Transverse colon (tissue), 4 donors: ENCODE measurements at regions not wholly inside any gene's neighbourhood (a gene's known extent, or its start where the extent isn't known, plus 50 kb on each side); places are given as distances from the start of the nearest gene placed in this dataset.

ENCODE experiments used
- DNase-seq: peaks from one replicate; pipeline ENCODE4 v3.0.0-alpha.2; 2019
- H3K27ac ChIP-seq, 4 donors: fragments of 200-600 bp; sonication (generic); 2 replicates each; pipeline ENCODE4 v1.5.1; 2016 to 2018; ENCODE audit warnings: inconsistent platforms in 4 of 4
- H3K27me3 ChIP-seq: fragments of 200-600 bp; sonication (generic); 2 replicates; pipeline ENCODE4 v1.5.1; 2017; ENCODE audit warnings: inconsistent platforms
- H3K36me3 ChIP-seq, 4 donors: fragments of 200-600 bp; sonication (generic); 2 replicates each; pipeline ENCODE4 v1.5.1; 2017 to 2019; ENCODE audit warnings: inconsistent platforms in 4 of 4
- H3K4me1 ChIP-seq, 4 donors: fragments of 200-600 bp; sonication (generic); 2 replicates each; pipeline ENCODE4 v1.5.1; 2017 to 2020; ENCODE audit warnings: inconsistent platforms in 4 of 4
- H3K4me3 ChIP-seq, 4 donors: fragments of 200-600 bp; sonication (generic); 1 replicate in 1 of 4; 2 replicates in 3 of 4; pipeline versions ENCODE4 v1.5.1 to v1.6.1; 2017 to 2019; ENCODE audit warnings: inconsistent platforms in 4 of 4
- H3K9me3 ChIP-seq, 2 donors: fragments of 200-600 bp; sonication (generic); 2 replicates each; pipeline ENCODE4 v1.5.1; 2017 to 2019; ENCODE audit warnings: inconsistent platforms in 2 of 2
- CTCF ChIP-seq, 5 experiments: fragments of 200-600 bp in 3 of 5; fragments of 450-650 bp in 2 of 5; sonication (generic) in 3 of 5; IDR thresholded peaks; 1 replicate in 2 of 5; 2 replicates in 3 of 5; pipeline ENCODE4 v1.5.1; 2016 to 2017; ENCODE audit warnings: antibody characterized with exemption in 5 of 5, inconsistent platforms in 3 of 5, mild to moderate bottlenecking in 2 of 5, moderate library complexity in 1 of 5
- EP300 ChIP-seq: sonication (generic); formaldehyde crosslinking; IDR thresholded peaks from one replicate; pipeline ENCODE4 v1.6.1; 2017; ENCODE audit warnings: antibody characterized with exemption, low read depth
- POLR2A ChIP-seq: fragments of 450-650 bp; IDR thresholded peaks from one replicate; pipeline ENCODE4 v1.6.1; 2016; ENCODE audit warnings: antibody characterized with exemption, mild to moderate bottlenecking, moderate library complexity
- POLR2AphosphoS5 ChIP-seq, 3 donors: sonication (generic); formaldehyde crosslinking; IDR thresholded peaks; one replicate each; pipeline ENCODE4 v1.6.1; 2016; ENCODE audit warnings: antibody characterized with exemption in 3 of 3
- WGBS, 2 donors: methylation state at CpG; one replicate each; pipeline ENCODE4 v1.1.5; 2018; ENCODE audit warnings: low coverage in 1 of 2; 5-methylcytosine and 5-hydroxymethylcytosine counted together
- in situ Hi-C, 4 donors: fragments of 200-750 bp; cut with MboI; loops; one replicate each; pipeline versions ENCODE4 v1.15.0 to v1.15.1; 2017; ENCODE audit warnings: low sequenced_read_pairs in 3 of 4, low pct_ligation_motif_present in 1 of 4, low pct_unique_long_range_greater_than_20kb in 1 of 4
- intact Hi-C: fragments of 100-400 bp; cut with DNase I; formaldehyde crosslinking; loops from one replicate; pipeline ENCODE4 v1.15.1; 2023; ENCODE audit warnings: low total_unique reads

GRCh38 chr9:135328485-135329417 is 150.8 kb upstream of the PPP1R26 start:
- WGBS, 2 donors: 61% methylated on average over 15 of the region's 20 CpGs; no CpG with 5 or more reads in 1 of the 2 donors
- peaks cover 23% of the 10 kb centered on the region for H3K27me3 ChIP-seq
- H3K27ac ChIP-seq: no peak overlapping the region
- intact Hi-C loops: no loop called here
- H3K4me3 ChIP-seq: no peak overlapping the region
- H3K9me3 ChIP-seq: no peaks in the 10 kb centered on the region
- no peaks in the 10 kb centered on the region for H3K4me1 ChIP-seq
- DNase-seq: no peak
- no peaks in the 10 kb centered on the region for H3K36me3 ChIP-seq
- in situ Hi-C loops: loop anchor here in 1 of 4 donors (25.0 kb wide), 1 partner anchor 241 kb away; the partner anchor contains the start of gene OLFM1
- TF ChIP-seq POLR2AphosphoS5 (IDR thresholded peaks at IDR 0.05) (no peak), POLR2A (no peak), EP300 (no peak), CTCF (IDR thresholded peaks at IDR 0.05) (no peak)

GRCh38 chr9:135329571-135330306 is 149.8 kb upstream of the PPP1R26 start:
- H3K36me3 ChIP-seq: no peaks in the 10 kb centered on the region
- TF ChIP-seq CTCF (IDR thresholded peaks at IDR 0.05) (no peak), EP300 (no peak), POLR2A (no peak), POLR2AphosphoS5 (IDR thresholded peaks at IDR 0.05) (no peak)
- H3K4me1 ChIP-seq: no peaks in the 10 kb centered on the region
- no peak overlapping the region for H3K27ac ChIP-seq
- in situ Hi-C loops: loop anchor here in 1 of 4 donors (25.0 kb wide), 1 partner anchor 242 kb away; the partner anchor contains the start of gene OLFM1
- no peak overlapping the region for H3K4me3 ChIP-seq
- intact Hi-C loops: no loop called here
- WGBS, 2 donors: 38 to 61% methylated on average over 3 to 19 of the region's 21 CpGs
- no peak for DNase-seq
- H3K9me3 ChIP-seq: no peaks in the 10 kb centered on the region
- peaks cover 13% of the 10 kb centered on the region for H3K27me3 ChIP-seq

GRCh38 chr9:135330307-135330631 is 149.3 kb upstream of the PPP1R26 start:
- Histone ChIP-seq H3K9me3 (no peaks in the 10 kb centered on the region), H3K4me3 (no peak overlapping the region), H3K36me3 (no peaks in the 10 kb centered on the region), H3K27me3 (peaks cover 11% of the 10 kb centered on the region), H3K27ac (no peak overlapping the region), H3K4me1 (no peaks in the 10 kb centered on the region)
- intact Hi-C loops (no loop called here), in situ Hi-C loops (loop anchor here in 1 of 4 donors (25.0 kb wide), 1 partner anchor 243 kb away; the partner anchor contains the start of gene OLFM1)
- no peak for DNase-seq
- no peak for TF ChIP-seq CTCF (IDR thresholded peaks at IDR 0.05)
- no peak for TF ChIP-seq POLR2AphosphoS5 (IDR thresholded peaks at IDR 0.05)
- TF ChIP-seq EP300: no peak
- no peak for TF ChIP-seq POLR2A
- WGBS, 2 donors: 90% methylated on average over 6 of the region's 6 CpGs; no CpG with 5 or more reads in 1 of the 2 donors
